HG02981 (cell line): ENCODE measurements at regions not wholly inside any gene's neighbourhood (a gene's known extent, or its start where the extent isn't known, plus 50 kb on each side); places are given as distances from the start of the nearest gene placed in this dataset.

Experiments used
- ATAC-seq: cut with Tn5 transposase; IDR thresholded peaks from one replicate; pipeline ENCODE4 v1.9.1; 2021; ENCODE audit warnings: mild to moderate bottlenecking, moderate library complexity; ENCODE audit not compliant: unreplicated experiment

DNA sequence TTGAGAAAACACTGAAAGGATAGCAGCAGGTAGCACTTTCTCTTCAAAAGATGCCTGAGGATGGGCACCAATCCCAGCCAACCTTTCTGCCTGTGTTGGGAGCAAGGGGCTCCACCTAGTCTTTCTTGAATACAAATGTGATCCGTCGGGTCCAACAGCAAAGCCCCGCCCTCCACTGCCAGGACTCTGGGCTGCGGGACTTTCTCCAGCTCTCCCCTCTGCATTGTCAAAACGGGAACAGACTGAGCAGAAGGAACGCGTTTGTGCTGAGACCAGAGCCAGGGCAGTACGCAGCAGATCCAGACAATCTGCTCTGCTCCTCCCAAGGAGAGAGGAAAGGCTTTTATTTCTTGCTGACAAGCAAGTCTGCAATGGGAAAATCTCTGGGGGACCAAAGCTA lies 139.7 kb downstream of the SEC61B start:
- ATAC-seq = no peak

DNA sequence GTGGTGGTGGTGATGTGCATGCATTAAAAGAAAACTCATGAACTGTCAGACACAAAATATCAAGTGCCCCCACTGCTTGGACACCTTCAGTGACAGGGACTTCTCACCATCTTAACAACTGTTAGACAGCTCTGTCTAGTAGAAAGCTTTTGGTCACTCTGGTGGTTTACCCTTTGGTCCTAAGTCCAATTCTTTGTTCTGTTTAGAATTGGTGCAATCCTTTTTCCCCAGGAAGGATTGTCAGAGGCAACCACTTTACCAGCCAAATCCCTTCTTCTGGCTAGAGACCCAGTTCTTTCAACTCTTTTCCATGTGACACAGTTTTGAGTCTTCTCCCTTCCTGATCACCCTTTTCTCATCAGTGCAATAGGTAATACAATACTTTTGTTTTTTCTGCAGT lies 140.2 kb downstream of the SEC61B start:
- no peak for ATAC-seq

- ATAC-seq = no peak
Measured at GRCh38 chr9:99363509-99363908, 141.4 kb downstream of the SEC61B start.

- no peak for ATAC-seq
Measured at GRCh38 chr9:99365233-99365980, 143.3 kb downstream of the SEC61B start.

GRCh38 chr9:99366183-99366582 lies 144.1 kb downstream of the SEC61B start:
- no peak for ATAC-seq

GRCh38 chr9:99366621-99367020 lies 144.5 kb downstream of the SEC61B start:
- ATAC-seq = no peak

DNA sequence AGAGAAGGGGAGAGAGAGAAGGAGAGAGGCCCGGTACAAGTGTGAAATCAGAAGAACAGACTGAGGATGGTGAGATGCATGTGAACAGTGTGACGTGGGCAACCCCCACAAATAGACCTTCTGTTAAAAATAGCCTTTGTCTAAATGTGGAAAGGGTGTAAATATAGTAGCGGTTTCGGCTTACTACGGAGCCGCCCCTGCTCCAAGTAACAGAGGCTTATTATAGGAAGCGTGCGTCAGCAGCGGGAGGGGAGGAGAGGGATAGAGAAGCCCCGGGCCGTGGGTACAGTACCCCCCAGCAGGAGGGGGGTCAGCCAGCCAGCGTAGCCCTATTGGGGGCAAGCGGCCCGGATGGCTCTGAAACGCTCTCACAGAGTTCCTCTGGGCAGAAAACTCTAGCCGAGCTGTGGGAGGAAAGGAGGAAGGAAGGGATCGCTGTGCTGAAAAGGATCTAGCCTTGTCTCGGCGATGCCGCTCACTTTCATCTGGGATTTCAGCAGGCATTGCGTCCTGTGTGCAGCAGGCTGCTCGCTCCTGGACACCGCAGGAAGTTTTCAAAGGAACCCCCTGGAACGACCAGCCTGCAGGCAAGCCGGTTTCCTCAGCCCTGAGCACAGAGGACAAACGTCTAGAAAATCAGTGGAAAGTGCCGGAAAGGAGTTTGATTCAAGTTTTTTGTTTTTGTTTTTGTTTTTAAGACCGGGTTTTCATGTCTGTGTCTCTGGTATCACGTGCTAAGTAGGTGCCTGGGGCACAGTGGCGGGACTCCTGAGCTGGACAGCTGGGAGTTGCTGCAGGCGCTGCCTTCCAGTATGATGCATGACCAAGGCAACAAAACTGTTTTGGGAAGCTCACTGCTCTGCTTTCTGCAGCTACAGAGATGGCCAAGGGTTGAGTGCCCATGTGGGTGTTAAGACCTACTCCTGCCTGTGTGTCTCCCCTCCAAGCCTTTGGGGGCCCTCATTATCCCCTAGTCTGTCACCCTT lies 146.6 kb downstream of the SEC61B start:
- ATAC-seq = no peak

DNA sequence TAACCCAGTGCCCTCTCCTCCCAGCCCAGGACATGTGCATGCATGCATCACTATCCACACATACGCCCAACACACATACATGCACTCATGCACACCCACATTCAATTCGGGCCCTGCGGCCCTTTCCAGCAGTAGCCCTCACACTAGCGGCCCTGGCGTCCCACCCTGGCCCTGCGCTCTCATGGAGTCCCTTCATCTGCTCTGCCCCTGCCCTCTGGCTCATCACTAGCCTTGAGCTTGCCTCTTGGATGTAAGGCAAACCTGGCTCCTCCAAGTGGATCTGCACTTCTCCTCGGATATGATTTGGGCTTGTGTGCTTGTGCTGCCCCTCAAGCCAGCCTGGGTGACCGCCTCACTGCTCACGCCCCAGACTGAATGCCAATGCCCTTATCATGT lies 147.2 kb downstream of the SEC61B start:
- ATAC-seq = no peak

DNA sequence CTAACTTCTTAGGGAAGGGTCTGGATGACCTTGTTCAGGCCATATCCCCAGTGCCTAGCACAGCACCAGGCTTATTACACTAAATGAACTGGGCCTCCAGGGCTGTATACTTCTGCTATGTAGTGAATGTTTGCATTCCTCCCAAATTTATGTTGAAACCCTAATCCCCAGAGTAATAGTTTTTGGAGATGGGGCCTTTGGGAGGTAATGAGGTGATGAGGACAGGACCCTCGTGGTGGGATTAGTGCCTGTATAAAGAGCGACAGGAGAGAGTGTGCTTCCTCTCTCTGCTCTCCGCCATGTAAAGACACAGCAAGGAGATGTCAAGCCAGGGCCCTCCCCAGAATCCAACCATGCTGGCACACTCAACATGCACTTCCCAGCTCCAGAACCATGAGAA lies 148.3 kb downstream of the SEC61B start:
- ATAC-seq = no peak

- no peak for ATAC-seq
Measured at GRCh38 chr9:99371376-99371775, 149.3 kb downstream of the SEC61B start.

- ATAC-seq = no peak
Measured at GRCh38 chr9:99373912-99374311, 151.8 kb downstream of the SEC61B start.

DNA sequence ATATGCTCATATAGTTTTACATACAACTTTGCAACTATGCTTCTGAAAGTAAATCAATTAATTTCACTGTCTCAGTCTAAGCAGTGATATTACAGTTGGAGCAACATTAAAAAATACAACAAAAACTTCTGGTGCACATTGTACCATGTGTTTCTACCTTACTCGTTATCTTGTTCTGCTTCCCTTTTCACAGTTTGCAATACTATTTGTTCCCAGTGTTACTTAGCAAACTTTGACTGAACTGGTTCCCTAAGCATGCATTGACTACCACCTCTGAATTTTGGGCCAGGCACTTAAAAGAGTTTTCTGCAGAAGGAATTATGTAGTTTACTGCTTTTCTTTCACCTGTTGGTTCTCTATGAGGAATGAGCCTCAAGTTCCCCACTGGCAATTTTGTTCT lies 152.7 kb downstream of the SEC61B start:
- ATAC-seq = no peak

- no peak for ATAC-seq
Measured at GRCh38 chr9:99375481-99375880, 153.4 kb downstream of the SEC61B start.

DNA sequence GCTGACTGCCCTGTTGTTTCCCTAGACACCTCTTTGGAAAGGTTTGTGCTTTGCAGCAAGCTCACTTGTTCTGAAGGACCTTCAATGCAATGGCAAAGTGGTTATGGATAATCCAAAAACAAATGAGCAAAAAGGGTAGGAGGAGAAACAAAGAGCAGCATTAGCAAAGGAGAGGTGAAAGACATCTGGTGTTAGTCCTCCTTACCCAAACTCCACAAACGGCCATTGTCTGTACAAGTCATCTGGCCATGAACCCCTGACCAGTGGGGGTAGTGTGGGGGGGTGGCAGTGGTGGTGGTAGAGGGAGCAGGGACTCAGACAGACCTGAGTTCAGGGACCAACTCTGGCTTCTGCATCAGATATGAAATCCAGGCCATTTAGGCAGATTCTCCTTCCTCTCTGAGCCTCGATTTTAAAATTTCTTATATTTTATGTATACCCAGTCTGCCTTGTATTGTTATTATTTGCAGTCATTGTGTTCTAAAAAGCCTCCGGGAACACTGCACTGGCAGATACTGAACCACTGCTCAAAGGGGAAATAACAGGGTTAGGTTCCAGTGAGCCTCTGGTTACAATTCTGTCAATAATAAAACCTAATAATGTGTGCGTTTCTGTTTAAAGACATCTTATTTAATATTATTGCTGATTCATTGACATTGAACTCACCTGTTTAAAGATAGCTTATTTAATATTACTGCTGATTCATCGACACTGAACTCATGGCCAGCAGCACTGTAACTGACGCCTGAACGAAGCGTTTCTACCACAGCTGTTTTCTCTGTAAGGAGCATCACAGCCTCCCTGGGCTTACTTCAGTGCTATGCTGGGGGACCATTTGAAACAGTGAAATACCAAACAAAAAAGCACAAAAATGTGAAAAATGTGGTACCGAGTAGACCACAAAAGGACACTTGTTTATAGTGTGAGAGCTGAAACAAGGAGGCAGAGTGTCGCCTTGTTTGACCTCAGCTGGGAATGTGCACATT lies 156.0 kb downstream of the SEC61B start:
- ATAC-seq = no peak

- no peak for ATAC-seq
Measured at GRCh38 chr9:99383536-99383935, 161.5 kb downstream of the SEC61B start.

DNA sequence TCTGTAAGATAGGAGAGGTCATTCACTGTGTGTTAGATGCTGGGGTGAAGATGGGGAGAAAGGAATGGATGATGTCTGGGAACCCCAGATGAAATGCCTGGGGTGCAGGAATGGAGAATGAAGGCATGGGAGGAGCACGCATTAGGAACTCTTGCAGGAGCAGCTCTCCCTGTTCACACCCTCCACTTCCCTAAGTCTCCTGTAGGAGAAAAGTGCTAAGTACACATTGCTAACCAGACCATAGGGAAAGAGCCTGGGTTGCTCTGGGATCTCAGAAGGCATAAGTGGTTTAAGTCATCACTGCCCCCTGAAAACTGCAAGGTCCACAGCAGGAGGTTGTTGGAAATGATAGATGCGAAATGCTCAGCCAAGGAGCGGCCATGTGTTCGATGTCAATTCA lies 163.1 kb downstream of the SEC61B start:
- ATAC-seq = no peak

- no peak for ATAC-seq
Measured at GRCh38 chr9:99385814-99386279, 163.8 kb downstream of the SEC61B start.

DNA sequence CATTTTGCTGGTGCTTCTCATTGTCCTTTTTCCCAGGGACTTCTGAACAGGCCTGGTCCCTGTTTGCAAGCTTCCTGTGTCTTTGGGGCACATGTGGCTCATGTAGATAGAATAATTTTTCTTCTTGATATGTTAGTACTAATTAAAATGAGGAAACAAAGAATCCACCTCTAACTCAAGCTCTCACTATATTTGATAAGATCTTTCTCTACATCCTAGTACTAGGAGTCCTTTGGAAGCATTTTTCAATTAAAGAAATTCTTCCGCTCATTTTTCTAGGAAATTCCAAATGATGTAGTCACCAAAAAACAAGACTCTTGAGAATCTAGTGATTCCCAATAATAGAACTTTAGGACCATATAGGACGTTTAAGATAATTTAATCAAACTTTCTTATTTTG lies 165.3 kb downstream of the SEC61B start:
- ATAC-seq = no peak

- ATAC-seq = no peak
Measured at GRCh38 chr9:99389087-99390033, 167.3 kb downstream of the SEC61B start.
